Adipocyte (in vitro differentiated cells): ENCODE measurements at regions not wholly inside any gene's neighbourhood (a gene's known extent, or its start where the extent isn't known, plus 50 kb on each side); places are given as distances from the start of the nearest gene placed in this dataset.

Experiments used
- DNase-seq: peaks from one replicate; pipeline ENCODE4 v3.0.0-alpha.2; 2015; ENCODE audit warnings: low read depth
- H3K27me3 ChIP-seq: replicated peaks from 2 replicates; pipeline ENCODE4 v1.7.0; 2013; ENCODE audit warnings: mild to moderate bottlenecking, low read length, moderate library complexity; ENCODE audit not compliant: control insufficient read depth, insufficient read depth
- H3K36me3 ChIP-seq: 2 replicates; pipeline ENCODE4 v1.7.0; 2013; ENCODE audit warnings: low read length, mild to moderate bottlenecking, moderate library complexity; ENCODE audit not compliant: control insufficient read depth, insufficient read depth, severe bottlenecking
- H3K4me1 ChIP-seq: 2 replicates; pipeline ENCODE4 v1.7.0; 2013; ENCODE audit warnings: mild to moderate bottlenecking, low read length, moderate library complexity; ENCODE audit not compliant: control insufficient read depth, insufficient read depth
- H3K4me3 ChIP-seq: 2 replicates; pipeline ENCODE4 v1.7.0; 2013; ENCODE audit warnings: mild to moderate bottlenecking, low read length, moderate library complexity
- H3K9ac ChIP-seq: 2 replicates; pipeline ENCODE4 v1.7.0; 2013; ENCODE audit warnings: mild to moderate bottlenecking, low read length, moderate library complexity
- H3K9me3 ChIP-seq: 2 replicates; pipeline ENCODE4 v1.7.0; 2013; ENCODE audit warnings: mild to moderate bottlenecking, low read length, moderate library complexity; ENCODE audit not compliant: control insufficient read depth

GRCh38 chr12:23185346-23185745 is 560.4 kb downstream of the ETNK1 start:
- Histone ChIP-seq H3K27me3 (no peaks in the 10 kb centered on the region), H3K4me3 (no peak overlapping the region), H3K9ac (no peak overlapping the region), H3K36me3 (no peaks in the 10 kb centered on the region), H3K9me3 (no peaks in the 10 kb centered on the region), H3K4me1 (no peaks in the 10 kb centered on the region)
- DNase-seq: no peak

- H3K9me3 ChIP-seq: no peaks in the 10 kb centered on the region
- H3K9ac ChIP-seq: no peak overlapping the region
- no peak for DNase-seq
- H3K27me3 ChIP-seq: no peaks in the 10 kb centered on the region
- H3K4me3 ChIP-seq: no peak overlapping the region
- H3K36me3 ChIP-seq: no peaks in the 10 kb centered on the region
- H3K4me1 ChIP-seq: no peaks in the 10 kb centered on the region
These were observed 562.0 kb downstream of the ETNK1 start for GRCh38 chr12:23186950-23187349.

DNA sequence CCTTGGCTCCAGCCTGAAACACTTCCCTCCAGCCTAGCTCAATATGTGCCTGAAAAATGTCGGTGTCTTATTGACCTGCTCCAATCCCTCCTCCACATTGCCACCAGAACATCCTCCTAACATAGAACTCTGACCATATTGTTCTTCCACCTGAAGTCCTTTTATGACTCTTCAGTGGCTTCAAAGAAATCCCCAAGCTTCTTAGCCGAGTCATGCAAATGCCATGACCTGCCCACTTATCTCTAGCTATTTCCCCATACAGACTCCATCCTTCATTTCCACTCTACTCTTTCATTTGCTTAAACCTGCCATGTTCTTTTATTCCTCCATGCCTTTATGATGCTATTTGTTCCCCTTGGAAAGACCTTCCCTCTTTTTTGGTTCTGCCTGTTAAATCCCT is 568.6 kb downstream of the ETNK1 start:
- Histone ChIP-seq H3K4me1 (no peaks in the 10 kb centered on the region), H3K27me3 (no peaks in the 10 kb centered on the region), H3K4me3 (no peak overlapping the region), H3K9ac (no peak overlapping the region), H3K9me3 (peaks cover under 1% of the 10 kb centered on the region), H3K36me3 (no peaks in the 10 kb centered on the region)
- DNase-seq: no peak

GRCh38 chr12:23197266-23197665 is 572.3 kb downstream of the ETNK1 start:
- Histone ChIP-seq H3K9ac (no peak overlapping the region), H3K9me3 (peaks cover 8% of the 10 kb centered on the region), H3K36me3 (no peaks in the 10 kb centered on the region), H3K27me3 (no peaks in the 10 kb centered on the region), H3K4me3 (no peak overlapping the region), H3K4me1 (no peaks in the 10 kb centered on the region)
- DNase-seq: no peak

- Histone ChIP-seq H3K36me3 (no peaks in the 10 kb centered on the region), H3K9me3 (peaks cover 8% of the 10 kb centered on the region), H3K4me3 (no peak overlapping the region), H3K9ac (no peak overlapping the region), H3K27me3 (no peaks in the 10 kb centered on the region), H3K4me1 (no peaks in the 10 kb centered on the region)
- no peak for DNase-seq
These were observed 577.8 kb downstream of the ETNK1 start for GRCh38 chr12:23202728-23203127.

DNA sequence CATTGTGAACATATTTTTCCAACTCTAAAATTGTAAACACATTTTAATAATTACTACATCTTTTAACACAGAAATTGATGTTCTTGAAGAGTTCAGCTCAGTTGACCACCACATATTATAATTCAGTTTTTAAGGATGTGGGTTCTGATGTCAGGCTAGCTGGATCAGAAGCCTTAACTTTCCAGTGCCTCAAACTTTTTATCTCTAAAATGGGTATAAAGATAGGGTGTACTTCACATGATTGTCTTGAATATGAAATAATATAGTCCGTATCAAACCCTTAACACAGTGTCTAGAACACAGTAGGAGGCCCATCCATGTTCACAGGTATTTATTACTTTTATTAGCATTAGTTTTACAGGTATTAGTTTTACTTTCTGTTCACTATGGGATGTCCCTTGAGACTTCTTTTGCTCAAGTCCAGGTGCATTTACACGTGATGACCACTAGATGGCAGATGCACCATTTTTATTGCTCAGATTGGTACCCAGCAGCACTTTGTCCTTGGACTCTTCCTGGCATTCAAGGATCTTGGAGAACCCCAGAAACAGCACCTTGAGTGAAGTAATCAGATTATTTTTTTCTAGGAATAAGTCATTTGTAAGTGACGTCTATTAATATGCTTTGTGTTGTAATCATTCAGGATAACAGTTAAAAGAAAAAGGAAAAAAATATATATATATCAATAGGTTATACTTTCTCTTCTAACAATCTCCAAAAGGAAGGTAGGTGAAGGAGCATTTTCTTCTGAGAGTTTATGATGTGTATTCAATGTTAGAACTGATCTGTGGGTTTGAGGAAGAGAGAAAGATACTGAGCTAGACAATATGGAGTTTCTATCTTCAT is 580.2 kb downstream of the ETNK1 start:
- H3K9me3 ChIP-seq: no peaks in the 10 kb centered on the region
- H3K4me1 ChIP-seq: no peaks in the 10 kb centered on the region
- no peaks in the 10 kb centered on the region for H3K36me3 ChIP-seq
- H3K4me3 ChIP-seq: no peak overlapping the region
- peak; percentile 78 for DNase-seq
- H3K27me3 ChIP-seq: no peaks in the 10 kb centered on the region
- no peak overlapping the region for H3K9ac ChIP-seq

GRCh38 chr12:23209793-23210192 is 584.8 kb downstream of the ETNK1 start:
- H3K36me3 ChIP-seq: no peaks in the 10 kb centered on the region
- no peak for DNase-seq
- H3K9me3 ChIP-seq: no peaks in the 10 kb centered on the region
- H3K4me3 ChIP-seq: no peak overlapping the region
- H3K4me1 ChIP-seq: no peaks in the 10 kb centered on the region
- H3K27me3 ChIP-seq: no peaks in the 10 kb centered on the region
- H3K9ac ChIP-seq: no peak overlapping the region

GRCh38 chr12:23210573-23210972 is 585.6 kb downstream of the ETNK1 start:
- Histone ChIP-seq H3K9me3 (peaks cover 6% of the 10 kb centered on the region), H3K27me3 (no peaks in the 10 kb centered on the region), H3K4me3 (no peak overlapping the region), H3K9ac (no peak overlapping the region), H3K4me1 (no peaks in the 10 kb centered on the region), H3K36me3 (no peaks in the 10 kb centered on the region)
- no peak for DNase-seq

GRCh38 chr12:23211384-23212320 is 586.7 kb downstream of the ETNK1 start:
- no peaks in the 10 kb centered on the region for H3K36me3 ChIP-seq
- no peak overlapping the region for H3K9ac ChIP-seq
- H3K4me3 ChIP-seq: no peak overlapping the region
- no peaks in the 10 kb centered on the region for H3K4me1 ChIP-seq
- H3K9me3 ChIP-seq: peaks cover 12% of the 10 kb centered on the region
- no peak for DNase-seq
- no peaks in the 10 kb centered on the region for H3K27me3 ChIP-seq

DNA sequence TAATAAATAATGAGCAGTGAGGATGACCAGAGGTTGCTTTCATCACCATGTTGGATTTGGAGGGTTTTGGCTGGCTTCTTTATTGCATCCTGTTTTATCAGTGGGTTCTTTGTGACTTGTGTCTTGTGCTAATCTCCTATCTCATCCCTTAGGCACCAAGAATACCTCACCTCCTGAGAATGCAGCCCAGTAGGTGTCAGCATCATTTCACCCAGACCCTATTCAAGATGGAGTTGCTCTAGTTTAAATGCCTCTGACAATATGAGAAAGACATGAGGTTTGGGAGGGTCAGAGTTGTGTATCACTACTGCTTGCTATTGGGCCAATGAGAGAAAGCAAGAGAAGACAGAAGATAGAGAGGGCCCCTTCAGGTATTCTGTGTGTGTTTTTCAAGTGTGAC is 592.2 kb downstream of the ETNK1 start:
- H3K9ac ChIP-seq: no peak overlapping the region
- H3K4me1 ChIP-seq: no peaks in the 10 kb centered on the region
- no peaks in the 10 kb centered on the region for H3K27me3 ChIP-seq
- no peak for DNase-seq
- H3K36me3 ChIP-seq: no peaks in the 10 kb centered on the region
- H3K4me3 ChIP-seq: no peak overlapping the region
- H3K9me3 ChIP-seq: peaks cover 12% of the 10 kb centered on the region

DNA sequence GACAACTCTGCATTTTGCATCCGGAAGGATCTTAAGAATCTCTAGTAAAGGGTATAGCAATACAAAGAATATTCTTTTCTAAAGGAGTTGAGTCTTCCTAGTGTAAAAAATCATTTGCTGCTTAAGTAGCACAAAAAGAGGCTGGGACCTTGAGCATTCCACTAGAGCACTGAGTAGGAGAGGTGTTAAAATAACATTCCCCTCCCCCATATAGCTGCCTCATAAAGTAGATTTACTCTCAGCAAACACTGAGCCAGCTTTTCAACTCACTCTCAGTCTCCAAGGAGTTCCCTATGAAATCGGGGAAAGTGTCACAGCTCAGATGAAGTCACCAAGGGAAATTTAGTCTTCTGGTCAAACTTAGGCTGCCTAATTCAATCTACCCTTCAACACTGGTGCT is 592.7 kb downstream of the ETNK1 start:
- Histone ChIP-seq H3K9me3 (peaks cover 12% of the 10 kb centered on the region), H3K4me1 (no peaks in the 10 kb centered on the region), H3K9ac (no peak overlapping the region), H3K27me3 (no peaks in the 10 kb centered on the region), H3K36me3 (no peaks in the 10 kb centered on the region), H3K4me3 (no peak overlapping the region)
- no peak for DNase-seq
